GM10266 (cell line): ENCODE measurements at regions not wholly inside any gene's neighbourhood (a gene's known extent, or its start where the extent isn't known, plus 50 kb on each side); places are given as distances from the start of the nearest gene placed in this dataset.

Experiments
- DNase-seq: peaks from one replicate; pipeline ENCODE4 v3.0.0; 2012; ENCODE audit errors: extremely low spot score
- TF ChIP-seq, protein P1 (sequence below): IDR thresholded peaks from 2 replicates; pipeline ENCODE4 v1.5.1; 2012; ENCODE audit warnings: mild to moderate bottlenecking, low read depth; ENCODE audit not compliant: control insufficient read depth, insufficient read depth; ENCODE audit errors: missing control alignments

DNA sequence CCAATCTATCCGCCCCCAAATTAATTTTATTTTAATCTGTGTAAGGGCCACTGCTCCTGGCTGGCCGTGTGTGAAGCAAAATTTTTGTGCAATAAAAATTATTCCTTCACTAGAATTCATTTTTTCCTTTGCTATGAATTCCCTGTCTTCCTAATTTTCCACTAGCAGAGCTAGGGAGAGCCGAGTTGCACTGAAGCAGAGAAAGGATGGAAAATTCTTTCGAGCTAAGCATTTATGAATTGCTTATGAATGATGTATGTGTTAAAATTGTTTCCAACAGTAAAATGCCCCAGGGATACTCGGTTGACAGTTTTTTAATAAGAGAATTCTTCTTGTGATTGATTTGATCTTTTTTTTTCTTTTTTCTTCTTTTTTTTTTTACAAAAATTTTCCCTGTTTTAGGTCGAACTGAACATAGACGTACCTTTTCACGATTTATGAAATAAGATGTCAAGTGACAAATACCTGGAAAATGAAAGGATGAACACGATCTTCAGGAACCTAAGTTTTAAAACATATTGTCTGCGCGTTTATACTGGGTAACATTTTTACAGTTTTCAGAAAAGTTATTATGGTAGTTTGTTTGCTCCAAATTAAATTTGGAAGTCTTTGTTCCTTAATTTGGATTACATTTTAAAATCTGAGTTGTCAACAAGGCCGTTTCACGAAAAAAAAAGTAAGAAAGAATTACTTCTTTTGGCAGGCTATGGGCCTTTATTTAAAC lies 288.8 kb upstream of the NFE2L3 start:
- no peak for DNase-seq
- TF ChIP-seq, protein P1, sequence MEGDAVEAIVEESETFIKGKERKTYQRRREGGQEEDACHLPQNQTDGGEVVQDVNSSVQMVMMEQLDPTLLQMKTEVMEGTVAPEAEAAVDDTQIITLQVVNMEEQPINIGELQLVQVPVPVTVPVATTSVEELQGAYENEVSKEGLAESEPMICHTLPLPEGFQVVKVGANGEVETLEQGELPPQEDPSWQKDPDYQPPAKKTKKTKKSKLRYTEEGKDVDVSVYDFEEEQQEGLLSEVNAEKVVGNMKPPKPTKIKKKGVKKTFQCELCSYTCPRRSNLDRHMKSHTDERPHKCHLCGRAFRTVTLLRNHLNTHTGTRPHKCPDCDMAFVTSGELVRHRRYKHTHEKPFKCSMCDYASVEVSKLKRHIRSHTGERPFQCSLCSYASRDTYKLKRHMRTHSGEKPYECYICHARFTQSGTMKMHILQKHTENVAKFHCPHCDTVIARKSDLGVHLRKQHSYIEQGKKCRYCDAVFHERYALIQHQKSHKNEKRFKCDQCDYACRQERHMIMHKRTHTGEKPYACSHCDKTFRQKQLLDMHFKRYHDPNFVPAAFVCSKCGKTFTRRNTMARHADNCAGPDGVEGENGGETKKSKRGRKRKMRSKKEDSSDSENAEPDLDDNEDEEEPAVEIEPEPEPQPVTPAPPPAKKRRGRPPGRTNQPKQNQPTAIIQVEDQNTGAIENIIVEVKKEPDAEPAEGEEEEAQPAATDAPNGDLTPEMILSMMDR = no peak

DNA sequence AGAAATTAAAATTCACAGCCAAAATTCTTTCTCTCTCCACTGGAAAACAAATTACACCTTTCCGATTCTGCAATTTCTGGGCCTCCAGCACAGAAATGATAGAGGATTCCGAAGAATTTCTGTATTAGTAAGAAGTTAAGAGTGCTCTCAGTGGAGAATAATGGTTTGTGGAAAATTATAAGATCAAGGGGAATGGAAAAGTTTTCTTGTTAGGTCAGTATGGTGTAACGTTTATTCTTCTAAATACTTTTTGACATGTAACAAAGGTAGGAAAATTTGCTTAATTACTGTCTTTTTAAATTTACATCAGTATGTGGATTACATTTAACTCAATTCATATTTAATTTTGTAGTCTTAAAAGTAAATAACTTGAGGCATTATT lies 288.3 kb upstream of the NFE2L3 start:
- no peak for DNase-seq
- TF ChIP-seq, protein P1 = no peak

DNA sequence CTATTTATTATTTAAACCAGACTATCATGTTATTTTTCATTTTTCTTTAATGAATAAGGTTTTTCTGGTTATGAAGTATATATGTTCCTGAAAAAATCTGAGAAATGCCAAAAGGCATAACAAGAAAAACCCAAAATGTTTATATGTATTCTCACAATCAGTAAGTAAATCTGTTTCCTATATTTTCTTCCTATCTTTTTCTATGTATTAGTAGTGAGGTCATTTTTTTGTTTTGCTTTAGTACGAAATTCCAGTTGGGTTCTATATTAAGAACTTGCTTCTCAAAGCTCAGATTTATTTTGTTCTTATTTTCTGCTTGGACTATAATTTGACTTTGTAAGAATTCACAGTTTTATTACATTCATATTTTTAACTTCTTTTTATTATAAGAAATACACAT lies 287.5 kb upstream of the NFE2L3 start:
- TF ChIP-seq, protein P1 = no peak

DNA sequence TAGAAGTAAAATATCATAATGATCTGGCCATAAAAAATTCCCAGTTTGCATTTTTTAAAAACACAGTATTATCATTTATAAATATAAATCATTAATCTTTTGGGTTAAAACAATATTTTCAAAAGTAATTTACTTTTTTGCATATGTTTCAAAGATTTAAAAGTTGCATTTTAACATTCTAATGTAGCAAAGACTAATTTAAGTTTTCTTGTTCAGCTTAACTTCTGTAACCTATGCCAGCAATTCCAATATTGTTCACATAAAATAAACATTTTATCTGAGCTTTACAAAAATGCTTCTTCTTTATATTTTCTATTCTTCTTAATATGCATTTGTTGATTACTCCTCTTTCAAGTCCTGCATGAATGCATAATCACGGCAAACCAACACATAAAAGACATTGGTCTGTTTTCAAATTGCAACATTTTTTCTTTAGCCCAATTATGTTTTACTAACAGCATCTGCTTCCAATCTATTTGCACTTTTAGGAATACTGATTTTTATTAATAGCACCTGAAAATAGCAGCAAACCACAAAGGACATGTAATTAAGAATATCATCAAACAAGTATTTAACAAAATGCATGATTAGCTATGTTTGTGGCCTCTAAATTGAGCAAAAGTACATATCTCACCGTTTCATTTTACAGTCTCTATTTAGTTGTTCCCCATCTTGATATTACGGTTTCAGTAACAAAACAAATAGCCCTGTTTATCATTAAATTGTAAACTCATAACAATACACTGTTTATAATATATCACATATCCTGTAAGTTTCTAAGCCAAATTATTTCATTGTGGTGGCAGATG lies 286.9 kb upstream of the NFE2L3 start:
- TF ChIP-seq, protein P1 = no peak
- no peak for DNase-seq

More for the DNA sequence above, 287.5 kb upstream of the NFE2L3 start:
- no peak for DNase-seq

DNA sequence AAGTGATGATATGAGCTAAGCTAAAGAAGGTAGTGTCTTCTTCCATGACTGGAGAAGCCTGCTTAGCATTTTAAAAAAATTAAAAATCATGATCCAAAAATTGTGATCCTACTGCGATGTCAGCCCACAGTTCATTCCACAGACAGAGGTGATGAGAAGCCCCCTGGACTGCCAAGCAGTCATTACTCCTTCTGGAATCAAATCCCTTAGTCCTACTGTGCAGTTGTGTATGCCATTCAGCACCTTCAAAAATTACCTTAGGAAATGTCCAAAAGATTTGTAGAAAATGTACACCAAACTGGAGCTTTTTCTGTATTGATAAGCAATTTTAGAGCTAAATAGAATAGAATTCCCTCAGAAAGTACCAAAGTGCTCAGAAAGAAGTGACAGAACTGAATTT lies 283.5 kb upstream of the NFE2L3 start:
- TF ChIP-seq, protein P1 = no peak
- no peak for DNase-seq

DNA sequence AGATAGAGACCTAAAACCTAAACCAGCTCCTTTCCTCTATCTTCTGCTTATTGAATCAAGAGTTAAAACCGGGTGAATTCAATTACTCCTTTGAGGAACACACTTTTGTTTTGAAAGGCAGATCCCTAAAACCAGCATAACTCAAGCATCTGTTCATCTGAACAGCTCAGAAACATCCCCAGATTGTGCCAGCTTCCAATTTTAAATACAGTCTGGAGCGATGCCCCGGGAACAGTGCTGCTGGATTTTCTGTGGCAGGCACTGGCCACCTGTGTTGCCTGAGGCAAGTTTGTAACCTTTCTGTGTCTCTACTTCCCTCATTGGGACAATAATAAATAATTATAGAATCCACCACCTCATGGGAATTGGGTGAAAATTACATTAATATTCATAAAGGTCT lies 281.4 kb upstream of the NFE2L3 start:
- no peak for DNase-seq
- TF ChIP-seq, protein P1 = no peak

DNA sequence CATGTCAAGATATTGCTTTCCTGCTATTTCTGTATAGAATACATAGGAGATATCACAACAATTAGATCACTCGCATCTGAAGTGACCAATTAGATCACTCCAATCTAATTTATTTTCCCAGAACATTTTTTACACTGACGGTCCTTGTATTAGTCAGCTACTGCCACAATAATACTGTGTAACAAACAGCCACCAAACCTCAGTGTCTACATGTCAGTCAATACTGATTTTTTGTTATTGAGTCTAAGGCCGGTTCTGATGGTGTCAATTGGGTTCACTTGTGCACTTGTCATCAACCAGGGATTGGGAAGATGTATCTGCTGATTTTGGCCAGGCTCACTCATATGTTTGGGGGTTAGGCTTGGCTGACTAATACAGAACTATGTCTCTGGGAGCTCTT lies 275.9 kb upstream of the NFE2L3 start:
- no peak for DNase-seq
- TF ChIP-seq, protein P1 = no peak
